ENCODE measurements at regions not wholly inside any gene's neighbourhood (a gene's known extent, or its start where the extent isn't known, plus 50 kb on each side); places are given as distances from the start of the nearest gene placed in this dataset.

GRCh38 chr4:106463622-106464021 is 95.0 kb upstream of the GIMD1 start:
- TF ChIP-seq, protein P1, sequence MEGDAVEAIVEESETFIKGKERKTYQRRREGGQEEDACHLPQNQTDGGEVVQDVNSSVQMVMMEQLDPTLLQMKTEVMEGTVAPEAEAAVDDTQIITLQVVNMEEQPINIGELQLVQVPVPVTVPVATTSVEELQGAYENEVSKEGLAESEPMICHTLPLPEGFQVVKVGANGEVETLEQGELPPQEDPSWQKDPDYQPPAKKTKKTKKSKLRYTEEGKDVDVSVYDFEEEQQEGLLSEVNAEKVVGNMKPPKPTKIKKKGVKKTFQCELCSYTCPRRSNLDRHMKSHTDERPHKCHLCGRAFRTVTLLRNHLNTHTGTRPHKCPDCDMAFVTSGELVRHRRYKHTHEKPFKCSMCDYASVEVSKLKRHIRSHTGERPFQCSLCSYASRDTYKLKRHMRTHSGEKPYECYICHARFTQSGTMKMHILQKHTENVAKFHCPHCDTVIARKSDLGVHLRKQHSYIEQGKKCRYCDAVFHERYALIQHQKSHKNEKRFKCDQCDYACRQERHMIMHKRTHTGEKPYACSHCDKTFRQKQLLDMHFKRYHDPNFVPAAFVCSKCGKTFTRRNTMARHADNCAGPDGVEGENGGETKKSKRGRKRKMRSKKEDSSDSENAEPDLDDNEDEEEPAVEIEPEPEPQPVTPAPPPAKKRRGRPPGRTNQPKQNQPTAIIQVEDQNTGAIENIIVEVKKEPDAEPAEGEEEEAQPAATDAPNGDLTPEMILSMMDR (IDR thresholded peaks at IDR 0.05), result no peak
- TF ChIP-seq POLR2AphosphoS5 (IDR thresholded peaks at IDR 0.05), result no peak
- no peak for TF ChIP-seq POLR2A (IDR thresholded peaks at IDR 0.05)
- TF ChIP-seq EP300 (IDR thresholded peaks at IDR 0.05), result no peak
- no peak overlapping the region for H3K27ac ChIP-seq
- no peaks in the 10 kb centered on the region for H3K9me3 ChIP-seq
- no peaks in the 10 kb centered on the region for H3K36me3 ChIP-seq
- ATAC-seq (ENCODE audit: low FRiP score in 2 of 2) (no peak), DNase-seq (no peak)
- no peaks in the 10 kb centered on the region for H3K4me1 ChIP-seq
- WGBS, 2 donors, result 50 to 66% methylated on average over 2 of the region's 2 CpGs
- H3K27me3 ChIP-seq, result no peaks in the 10 kb centered on the region
- H3K4me3 ChIP-seq, result no peak overlapping the region

DNA sequence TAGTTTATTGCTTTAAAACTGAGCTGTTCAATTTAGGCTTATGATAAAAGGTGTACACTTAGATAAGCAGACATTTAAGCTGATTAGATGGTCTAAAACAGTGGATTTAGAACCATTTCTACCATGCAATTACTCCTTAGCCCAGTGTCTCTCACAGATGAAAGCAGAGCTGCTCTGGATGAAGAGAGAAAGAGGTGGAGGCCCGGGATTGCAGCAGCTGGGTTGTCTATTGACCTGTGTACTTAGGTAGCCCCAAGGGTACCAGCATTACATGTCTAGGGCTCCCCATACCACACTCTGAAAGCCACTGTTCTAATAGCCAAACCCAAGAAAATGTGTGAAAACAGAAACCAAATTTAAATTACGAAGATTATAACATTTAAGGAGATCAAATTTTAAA is 86.0 kb upstream of the GIMD1 start:
- no peaks in the 10 kb centered on the region for H3K4me1 ChIP-seq
- H3K9me3 ChIP-seq, result no peaks in the 10 kb centered on the region
- no peak overlapping the region for H3K27ac ChIP-seq
- no peaks in the 10 kb centered on the region for H3K27me3 ChIP-seq
- WGBS, 2 donors, result 78 to 82% methylated on average over 2 of the region's 2 CpGs
- TF ChIP-seq, protein P1 (IDR thresholded peaks at IDR 0.05), result no peak
- TF ChIP-seq EP300 (IDR thresholded peaks at IDR 0.05) (no peak), POLR2AphosphoS5 (IDR thresholded peaks at IDR 0.05) (no peak), POLR2A (IDR thresholded peaks at IDR 0.05) (no peak)
- ATAC-seq (ENCODE audit: low FRiP score in 2 of 2) (no peak), DNase-seq (no peak)
- no peaks in the 10 kb centered on the region for H3K36me3 ChIP-seq
- H3K4me3 ChIP-seq, result no peak overlapping the region

- WGBS, 2 donors, result 61 to 66% methylated on average over 2 of the region's 2 CpGs
- H3K4me1 ChIP-seq, result no peaks in the 10 kb centered on the region
- DNase-seq (no peak), ATAC-seq (ENCODE audit: low FRiP score in 2 of 2) (no peak)
- no peak for TF ChIP-seq POLR2A (IDR thresholded peaks at IDR 0.05)
- no peak for TF ChIP-seq POLR2AphosphoS5 (IDR thresholded peaks at IDR 0.05)
- TF ChIP-seq, protein P1 (IDR thresholded peaks at IDR 0.05), result no peak
- TF ChIP-seq EP300 (IDR thresholded peaks at IDR 0.05), result no peak
- no peaks in the 10 kb centered on the region for H3K36me3 ChIP-seq
- no peaks in the 10 kb centered on the region for H3K27me3 ChIP-seq
- H3K27ac ChIP-seq, result no peak overlapping the region
- no peaks in the 10 kb centered on the region for H3K9me3 ChIP-seq
- H3K4me3 ChIP-seq, result no peak overlapping the region
Measured at GRCh38 chr4:106454021-106454420, 85.4 kb upstream of the GIMD1 start.

- Histone ChIP-seq H3K9me3 (no peaks in the 10 kb centered on the region), H3K36me3 (no peaks in the 10 kb centered on the region), H3K4me3 (no peak overlapping the region), H3K27ac (no peak overlapping the region), H3K4me1 (no peaks in the 10 kb centered on the region), H3K27me3 (no peaks in the 10 kb centered on the region)
- 83 to 98% methylated on average over 1 of the region's 1 CpG for WGBS, 2 donors
- DNase-seq (no peak), ATAC-seq (ENCODE audit: low FRiP score in 2 of 2) (no peak)
- TF ChIP-seq EP300 (IDR thresholded peaks at IDR 0.05) (no peak), POLR2A (IDR thresholded peaks at IDR 0.05) (no peak), POLR2AphosphoS5 (IDR thresholded peaks at IDR 0.05) (no peak)
- TF ChIP-seq, protein P1 (IDR thresholded peaks at IDR 0.05), result no peak
Measured at GRCh38 chr4:106451091-106451490, 82.5 kb upstream of the GIMD1 start.

- no peaks in the 10 kb centered on the region for H3K4me1 ChIP-seq
- H3K4me3 ChIP-seq, result no peak overlapping the region
- no peak overlapping the region for H3K27ac ChIP-seq
- 57 to 72% methylated on average over 3 of the region's 3 CpGs for WGBS, 2 donors
- ATAC-seq (ENCODE audit: low FRiP score in 2 of 2) (no peak), DNase-seq (no peak)
- H3K9me3 ChIP-seq, result no peaks in the 10 kb centered on the region
- TF ChIP-seq POLR2AphosphoS5 (IDR thresholded peaks at IDR 0.05) (no peak), EP300 (IDR thresholded peaks at IDR 0.05) (no peak), POLR2A (IDR thresholded peaks at IDR 0.05) (no peak)
- TF ChIP-seq, protein P1 (IDR thresholded peaks at IDR 0.05), result no peak
- no peaks in the 10 kb centered on the region for H3K36me3 ChIP-seq
- no peaks in the 10 kb centered on the region for H3K27me3 ChIP-seq
Measured at GRCh38 chr4:106450249-106450648, 81.7 kb upstream of the GIMD1 start.

All from upper lobe of left lung (tissue), 6 donors.